ENCODE measurements at regions not wholly inside any gene's neighbourhood (a gene's known extent, or its start where the extent isn't known, plus 50 kb on each side); places are given as distances from the start of the nearest gene placed in this dataset.
A peak's percentile ranks its signal among the peaks of the same experiment; 100 is the strongest.

GRCh38 chr16:59905131-59905530 is 1171.0 kb upstream of the GOT2 start:
- no peaks in the 10 kb centered on the region for H3K79me2 ChIP-seq (ENCODE audit: insufficient read depth)
- H3K36me3 ChIP-seq (ENCODE audit: low read depth), result no peaks in the 10 kb centered on the region
- 7 to 12% methylated on average over 2 of the region's 2 CpGs for WGBS, 2 experiments (ENCODE audit: low coverage in 1 of 2, low lambda C conversion rate in 2 of 2, missing lambda C conversion rate in 2 of 2)
- no peaks in the 10 kb centered on the region for H4K20me1 ChIP-seq (ENCODE audit: insufficient read depth)
- H2AFZ ChIP-seq, result no peak overlapping the region
- no peak overlapping the region for H3K9ac ChIP-seq
- in situ Hi-C loops (cut with MboI), result no loop called here
- H3K4me3 ChIP-seq, result no peak overlapping the region
- TF ChIP-seq EZH2 (IDR thresholded peaks at IDR 0.05; ENCODE audit: insufficient read depth, poor library complexity, severe bottlenecking) (no peak), EZH2phosphoT487 (IDR thresholded peaks at IDR 0.05; ENCODE audit: insufficient read depth, low read depth) (no peak)
- no peaks in the 10 kb centered on the region for H3K9me3 ChIP-seq (ENCODE audit: low read depth)
- no peaks in the 10 kb centered on the region for H3F3A ChIP-seq (ENCODE audit: insufficient read depth)
- DNase-seq, result no peak
- no peak overlapping the region for H3K4me2 ChIP-seq (ENCODE audit: unreplicated experiment)
- no peak overlapping the region for H3K27ac ChIP-seq
- H3K9me2 ChIP-seq (ENCODE audit: insufficient read depth), result no peaks in the 10 kb centered on the region
- H3K27me3 ChIP-seq (replicated peaks; ENCODE audit: insufficient read depth), result no peaks in the 10 kb centered on the region
- no peaks in the 10 kb centered on the region for H3K4me1 ChIP-seq (ENCODE audit: insufficient read depth)

GRCh38 chr16:59899940-59900339 is 1165.8 kb upstream of the GOT2 start:
- Histone ChIP-seq H3K27ac (no peak overlapping the region), H3F3A (ENCODE audit: insufficient read depth) (no peaks in the 10 kb centered on the region), H3K9ac (no peak overlapping the region), H3K4me2 (ENCODE audit: unreplicated experiment) (no peak overlapping the region), H3K9me3 (ENCODE audit: low read depth) (no peaks in the 10 kb centered on the region), H2AFZ (no peak overlapping the region), H3K4me1 (ENCODE audit: insufficient read depth) (no peaks in the 10 kb centered on the region), H3K79me2 (ENCODE audit: insufficient read depth) (no peaks in the 10 kb centered on the region), H4K20me1 (ENCODE audit: insufficient read depth) (no peaks in the 10 kb centered on the region), H3K36me3 (ENCODE audit: low read depth) (no peaks in the 10 kb centered on the region), H3K27me3 (replicated peaks; ENCODE audit: insufficient read depth) (no peaks in the 10 kb centered on the region), H3K9me2 (ENCODE audit: insufficient read depth) (no peaks in the 10 kb centered on the region), H3K4me3 (no peak overlapping the region)
- DNase-seq, result no peak
- in situ Hi-C loops (cut with MboI), result no loop called here
- 55 to 59% methylated on average over 2 of the region's 2 CpGs for WGBS, 2 experiments (ENCODE audit: low coverage in 1 of 2, low lambda C conversion rate in 2 of 2, missing lambda C conversion rate in 2 of 2)
- no peak for TF ChIP-seq EZH2phosphoT487 (IDR thresholded peaks at IDR 0.05; ENCODE audit: insufficient read depth, low read depth)
- no peak for TF ChIP-seq EZH2 (IDR thresholded peaks at IDR 0.05; ENCODE audit: insufficient read depth, poor library complexity, severe bottlenecking)

- Histone ChIP-seq H3K9me2 (ENCODE audit: insufficient read depth) (no peaks in the 10 kb centered on the region), H3K4me2 (ENCODE audit: unreplicated experiment) (no peak overlapping the region), H3K4me1 (ENCODE audit: insufficient read depth) (no peaks in the 10 kb centered on the region), H3K79me2 (ENCODE audit: insufficient read depth) (no peaks in the 10 kb centered on the region), H3K9me3 (ENCODE audit: low read depth) (no peaks in the 10 kb centered on the region), H3F3A (ENCODE audit: insufficient read depth) (no peaks in the 10 kb centered on the region), H3K27ac (no peak overlapping the region), H2AFZ (no peak overlapping the region), H3K9ac (no peak overlapping the region), H3K36me3 (ENCODE audit: low read depth) (no peaks in the 10 kb centered on the region), H4K20me1 (ENCODE audit: insufficient read depth) (no peaks in the 10 kb centered on the region), H3K4me3 (no peak overlapping the region), H3K27me3 (replicated peaks; ENCODE audit: insufficient read depth) (no peaks in the 10 kb centered on the region)
- DNase-seq, result no peak
- TF ChIP-seq EZH2phosphoT487 (IDR thresholded peaks at IDR 0.05; ENCODE audit: insufficient read depth, low read depth) (no peak), EZH2 (IDR thresholded peaks at IDR 0.05; ENCODE audit: insufficient read depth, poor library complexity, severe bottlenecking) (no peak)
- in situ Hi-C loops (cut with MboI), result no loop called here
- 80% methylated on average over 8 of the region's 8 CpGs for WGBS, 2 experiments (ENCODE audit: low coverage in 1 of 2, low lambda C conversion rate in 2 of 2, missing lambda C conversion rate in 2 of 2)
These were observed 1158.3 kb upstream of the GOT2 start for GRCh38 chr16:59892376-59892775.

- DNase-seq, result peak; percentile 11
- H3K9me3 ChIP-seq (ENCODE audit: low read depth), result no peaks in the 10 kb centered on the region
- in situ Hi-C loops (cut with MboI), result no loop called here
- H3K4me3 ChIP-seq, result no peak overlapping the region
- TF ChIP-seq EZH2phosphoT487 (IDR thresholded peaks at IDR 0.05; ENCODE audit: insufficient read depth, low read depth) (no peak), EZH2 (IDR thresholded peaks at IDR 0.05; ENCODE audit: insufficient read depth, poor library complexity, severe bottlenecking) (no peak)
- 2 to 6% methylated on average over 2 of the region's 2 CpGs for WGBS, 2 experiments (ENCODE audit: low coverage in 1 of 2, low lambda C conversion rate in 2 of 2, missing lambda C conversion rate in 2 of 2)
- no peaks in the 10 kb centered on the region for H3K27me3 ChIP-seq (replicated peaks; ENCODE audit: insufficient read depth)
- no peak overlapping the region for H2AFZ ChIP-seq
- no peaks in the 10 kb centered on the region for H4K20me1 ChIP-seq (ENCODE audit: insufficient read depth)
- H3K4me2 ChIP-seq (ENCODE audit: unreplicated experiment), result no peak overlapping the region
- no peaks in the 10 kb centered on the region for H3K79me2 ChIP-seq (ENCODE audit: insufficient read depth)
- no peak overlapping the region for H3K27ac ChIP-seq
- H3K36me3 ChIP-seq (ENCODE audit: low read depth), result no peaks in the 10 kb centered on the region
- no peaks in the 10 kb centered on the region for H3K9me2 ChIP-seq (ENCODE audit: insufficient read depth)
- no peak overlapping the region for H3K9ac ChIP-seq
- 0 out of 2 replicates have a peak, but pooled peaks cover 5% of the 10 kb centered on the region for H3F3A ChIP-seq (ENCODE audit: insufficient read depth)
- H3K4me1 ChIP-seq (ENCODE audit: insufficient read depth), result no peaks in the 10 kb centered on the region
These were observed 1153.7 kb upstream of the GOT2 start for GRCh38 chr16:59887856-59888255.

- TF ChIP-seq EZH2 (IDR thresholded peaks at IDR 0.05; ENCODE audit: insufficient read depth, poor library complexity, severe bottlenecking) (no peak), EZH2phosphoT487 (IDR thresholded peaks at IDR 0.05; ENCODE audit: insufficient read depth, low read depth) (no peak)
- Histone ChIP-seq H3K27ac (no peak overlapping the region), H3K9me2 (ENCODE audit: insufficient read depth) (no peaks in the 10 kb centered on the region), H3F3A (ENCODE audit: insufficient read depth) (0 out of 2 replicates have a peak, but pooled peaks cover 5% of the 10 kb centered on the region), H3K9ac (no peak overlapping the region), H4K20me1 (ENCODE audit: insufficient read depth) (no peaks in the 10 kb centered on the region), H2AFZ (no peak overlapping the region), H3K9me3 (ENCODE audit: low read depth) (no peaks in the 10 kb centered on the region), H3K4me3 (no peak overlapping the region), H3K36me3 (ENCODE audit: low read depth) (no peaks in the 10 kb centered on the region), H3K27me3 (replicated peaks; ENCODE audit: insufficient read depth) (no peaks in the 10 kb centered on the region), H3K4me2 (ENCODE audit: unreplicated experiment) (no peak overlapping the region), H3K79me2 (ENCODE audit: insufficient read depth) (no peaks in the 10 kb centered on the region), H3K4me1 (ENCODE audit: insufficient read depth) (no peaks in the 10 kb centered on the region)
- in situ Hi-C loops (cut with MboI), result no loop called here
- DNase-seq, result peak; percentile 71
- 0 to 1% methylated on average over 2 of the region's 2 CpGs for WGBS, 2 experiments (ENCODE audit: low coverage in 1 of 2, low lambda C conversion rate in 2 of 2, missing lambda C conversion rate in 2 of 2)
These were observed 1151.9 kb upstream of the GOT2 start for GRCh38 chr16:59886021-59886420.
